ENCODE measurements at regions not wholly inside any gene's neighbourhood (a gene's known extent, or its start where the extent isn't known, plus 50 kb on each side); places are given as distances from the start of the nearest gene placed in this dataset.

DNA sequence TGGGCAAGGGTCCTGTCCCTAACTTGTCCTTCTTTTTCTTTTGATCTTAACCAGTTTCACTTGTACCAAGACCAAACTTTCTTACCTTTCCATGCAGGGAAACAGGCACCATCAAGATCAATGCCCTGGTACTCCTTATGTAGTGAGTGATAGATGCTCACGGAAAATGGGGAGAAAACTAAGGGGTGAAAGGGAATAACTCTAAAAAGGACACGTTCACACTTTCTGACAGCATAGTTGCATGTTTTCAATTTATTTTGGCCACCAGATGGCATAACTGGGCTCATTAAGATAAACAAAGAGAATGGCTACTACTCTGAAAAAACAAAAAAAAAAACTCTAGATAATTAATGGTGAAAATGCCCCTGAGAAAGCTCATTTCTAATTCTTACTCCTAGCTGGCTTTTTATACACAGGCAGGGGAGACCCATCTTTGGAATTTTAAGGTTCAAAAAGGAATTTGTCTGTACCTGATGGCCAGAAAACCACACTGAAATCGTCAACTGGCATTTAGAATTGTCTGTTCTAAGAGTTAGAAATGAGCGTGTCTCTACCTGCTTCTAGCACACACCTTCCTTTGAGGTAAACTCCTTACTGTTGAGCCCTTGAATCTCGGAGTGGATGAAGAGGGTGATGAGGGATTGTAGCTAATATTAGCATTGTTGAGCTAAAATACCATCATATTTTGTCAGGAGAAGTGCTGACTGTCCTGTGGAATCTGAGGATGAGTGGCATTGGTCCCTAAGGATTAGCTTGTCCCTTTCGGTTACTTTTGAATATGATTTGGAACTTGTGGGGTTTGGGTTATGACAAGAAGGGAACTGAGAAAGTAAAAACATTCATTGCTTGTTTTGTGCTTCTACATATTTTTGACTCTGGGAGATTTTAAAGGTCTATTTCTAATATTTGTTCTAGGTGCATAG is 62.2 kb upstream of the DDR1 start:
- no peak for TF ChIP-seq FOXP2 (optimal IDR thresholded peaks at IDR 0.05; ENCODE audit: control extremely low read depth, extremely low read length, insufficient read depth)
- TF ChIP-seq EZH2 (IDR thresholded peaks at IDR 0.05): no peak
- TF ChIP-seq POLR2AphosphoS5 (IDR thresholded peaks at IDR 0.05; ENCODE audit: borderline replicate concordance, low read depth, low read length): no peak
